SK-N-SH treated with all-trans-retinoic acid at 6 μM for 48 hours (cell line): ENCODE measurements at regions not wholly inside any gene's neighbourhood (a gene's known extent, or its start where the extent isn't known, plus 50 kb on each side); places are given as distances from the start of the nearest gene placed in this dataset.

Experiments used
- RARB ChIP-seq: fragments of 250-450 bp; sonication (Bioruptor Pico); IDR thresholded peaks from 2 replicates; pipeline ENCODE4 v1.8.0; 2021; ENCODE audit warnings: mild to moderate bottlenecking, moderate library complexity
- SNAI2 ChIP-seq: fragments of 250-450 bp; sonication (Bioruptor Pico); IDR thresholded peaks from 2 replicates; pipeline ENCODE4 v1.5.0; 2020; ENCODE audit warnings: mild to moderate bottlenecking, moderate library complexity
- ZFP30 ChIP-seq: fragments of 450-650 bp; formaldehyde crosslinking; IDR thresholded peaks from 2 replicates; pipeline ENCODE4 v1.5.0; 2022; ENCODE audit warnings: mild to moderate bottlenecking, moderate library complexity

DNA sequence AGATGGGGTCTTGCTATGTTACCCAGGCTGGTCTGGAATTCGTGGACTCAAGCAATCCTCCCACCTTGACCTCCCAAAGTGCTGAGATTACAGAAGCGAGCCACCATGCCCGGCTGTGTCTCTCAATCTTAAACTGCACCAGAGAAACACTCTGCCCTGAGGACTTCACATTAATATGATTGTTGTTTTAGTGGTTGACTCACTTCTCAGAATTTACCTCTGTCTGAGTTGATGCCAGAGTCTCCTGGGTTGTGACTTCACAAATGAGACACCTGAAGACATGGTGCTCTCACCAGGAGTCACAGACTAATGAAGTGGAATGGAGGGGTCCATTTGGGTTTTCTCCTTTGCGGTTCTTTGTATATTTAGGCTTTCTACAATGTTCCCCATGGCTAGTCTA is 61.0 kb upstream of the TGIF1 start:
- TF ChIP-seq SNAI2 (CRISPR knock-in tag) (no peak), ZFP30 (CRISPR knock-in tag) (no peak), RARB (CRISPR knock-in tag) (no peak)
